DND-41 (cell line): ENCODE measurements at regions not wholly inside any gene's neighbourhood (a gene's known extent, or its start where the extent isn't known, plus 50 kb on each side); places are given as distances from the start of the nearest gene placed in this dataset.

Experiments
- ATAC-seq: fragments of 200-7000 bp; cut with Tn5 transposase; 3 replicates; pipeline ENCODE4 v1.9.1; 2021; ENCODE audit warnings: low read depth; ENCODE audit not compliant: insufficient read depth
- DNase-seq: peaks from one replicate; pipeline ENCODE4 v3.0.0-alpha.2; 2020
- H2AFZ ChIP-seq: 2 replicates; pipeline ENCODE4 v1.6.0; 2012; ENCODE audit warnings: low read depth, low read length
- H3K27ac ChIP-seq: 2 replicates; pipeline ENCODE4 v1.5.1; 2012; ENCODE audit warnings: low read length, inconsistent platforms
- H3K27me3 ChIP-seq: fragments of 200-600 bp; sonication (generic); 2 replicates; pipeline ENCODE4 v1.6.0; 2012; ENCODE audit warnings: low read length, mild to moderate bottlenecking, inconsistent platforms; ENCODE audit not compliant: insufficient read depth, poor library complexity
- H3K36me3 ChIP-seq: 2 replicates; pipeline ENCODE4 v1.5.1; 2012; ENCODE audit warnings: low read length, inconsistent platforms; ENCODE audit not compliant: insufficient read depth
- H3K4me1 ChIP-seq: 2 replicates; pipeline ENCODE4 v1.5.1; 2012; ENCODE audit warnings: mild to moderate bottlenecking, low read length; ENCODE audit not compliant: insufficient read depth
- H3K4me2 ChIP-seq: 2 replicates; pipeline ENCODE4 v1.6.0; 2012; ENCODE audit warnings: mild to moderate bottlenecking, moderate library complexity, low read length, inconsistent platforms; ENCODE audit not compliant: insufficient read depth
- H3K4me3 ChIP-seq, 2 experiments: fragments of 200-600 bp in 1 of 2; shearing (Covaris generic) in 1 of 2; 2 replicates each; pipeline ENCODE4 v1.5.1; 2012 to 2016; ENCODE audit warnings: inconsistent platforms in 2 of 2, low read length in 2 of 2, mild to moderate bottlenecking in 2 of 2, low read depth in 1 of 2, moderate library complexity in 1 of 2
- H3K79me2 ChIP-seq: 2 replicates; pipeline ENCODE4 v1.6.0; 2012; ENCODE audit warnings: low read length, inconsistent platforms; ENCODE audit not compliant: insufficient read depth
- H3K9ac ChIP-seq: 2 replicates; pipeline ENCODE4 v1.6.0; 2012; ENCODE audit warnings: low read depth, mild to moderate bottlenecking, inconsistent platforms, low read length, moderate library complexity
- H3K9me3 ChIP-seq: 2 replicates; pipeline ENCODE4 v1.5.1; 2012; ENCODE audit warnings: low read length, moderate library complexity, mild to moderate bottlenecking, inconsistent platforms; ENCODE audit not compliant: insufficient read depth, severe bottlenecking
- H4K20me1 ChIP-seq: 2 replicates; pipeline ENCODE4 v1.6.0; 2012; ENCODE audit warnings: low read length; ENCODE audit not compliant: insufficient read depth
- EZH2 ChIP-seq: IDR thresholded peaks from 3 replicates; pipeline ENCODE4 v1.6.1; 2012; ENCODE audit warnings: borderline replicate concordance, low read depth, mild to moderate bottlenecking, moderate library complexity, low read length, inconsistent platforms; ENCODE audit not compliant: severe bottlenecking
- TF ChIP-seq, protein P1 (sequence below): IDR thresholded peaks from 2 replicates; pipeline ENCODE4 v1.5.1; 2012; ENCODE audit warnings: borderline replicate concordance, low read length, moderate library complexity, mild to moderate bottlenecking; ENCODE audit not compliant: poor library complexity, severe bottlenecking; ENCODE audit errors: extremely low read depth

DNA sequence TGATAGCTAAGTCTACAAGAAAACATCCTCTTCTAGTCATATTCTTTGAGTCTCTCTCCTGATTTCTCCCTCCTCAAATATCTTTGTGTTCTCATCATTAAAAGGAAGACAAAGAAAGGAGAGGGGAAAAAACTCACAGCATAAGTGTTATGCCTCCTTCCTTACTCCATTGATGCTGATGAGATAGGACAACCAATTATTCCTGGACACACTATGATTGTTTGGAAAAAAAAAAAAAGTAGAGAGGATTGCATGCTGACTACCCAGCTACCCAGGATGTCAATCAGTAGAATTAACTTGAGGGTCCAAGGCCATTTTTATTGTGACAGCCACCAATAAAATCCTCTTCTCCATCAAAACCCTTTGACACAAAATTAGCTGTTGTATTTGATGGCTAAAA is 299.1 kb upstream of the CDH8 start:
- Histone ChIP-seq H3K27ac (no peak overlapping the region), H2AFZ (no peak overlapping the region), H3K9me3 (no peaks in the 10 kb centered on the region), H3K36me3 (no peaks in the 10 kb centered on the region), H3K4me1 (no peaks in the 10 kb centered on the region), H4K20me1 (no peaks in the 10 kb centered on the region), H3K4me3 (no peak overlapping the region), H3K27me3 (no peaks in the 10 kb centered on the region), H3K4me2 (no peak overlapping the region), H3K9ac (no peak overlapping the region), H3K79me2 (no peaks in the 10 kb centered on the region)
- DNase-seq (no peak), ATAC-seq (no peak)
- TF ChIP-seq, protein P1, sequence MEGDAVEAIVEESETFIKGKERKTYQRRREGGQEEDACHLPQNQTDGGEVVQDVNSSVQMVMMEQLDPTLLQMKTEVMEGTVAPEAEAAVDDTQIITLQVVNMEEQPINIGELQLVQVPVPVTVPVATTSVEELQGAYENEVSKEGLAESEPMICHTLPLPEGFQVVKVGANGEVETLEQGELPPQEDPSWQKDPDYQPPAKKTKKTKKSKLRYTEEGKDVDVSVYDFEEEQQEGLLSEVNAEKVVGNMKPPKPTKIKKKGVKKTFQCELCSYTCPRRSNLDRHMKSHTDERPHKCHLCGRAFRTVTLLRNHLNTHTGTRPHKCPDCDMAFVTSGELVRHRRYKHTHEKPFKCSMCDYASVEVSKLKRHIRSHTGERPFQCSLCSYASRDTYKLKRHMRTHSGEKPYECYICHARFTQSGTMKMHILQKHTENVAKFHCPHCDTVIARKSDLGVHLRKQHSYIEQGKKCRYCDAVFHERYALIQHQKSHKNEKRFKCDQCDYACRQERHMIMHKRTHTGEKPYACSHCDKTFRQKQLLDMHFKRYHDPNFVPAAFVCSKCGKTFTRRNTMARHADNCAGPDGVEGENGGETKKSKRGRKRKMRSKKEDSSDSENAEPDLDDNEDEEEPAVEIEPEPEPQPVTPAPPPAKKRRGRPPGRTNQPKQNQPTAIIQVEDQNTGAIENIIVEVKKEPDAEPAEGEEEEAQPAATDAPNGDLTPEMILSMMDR, result no peak
- no peak for TF ChIP-seq EZH2

DNA sequence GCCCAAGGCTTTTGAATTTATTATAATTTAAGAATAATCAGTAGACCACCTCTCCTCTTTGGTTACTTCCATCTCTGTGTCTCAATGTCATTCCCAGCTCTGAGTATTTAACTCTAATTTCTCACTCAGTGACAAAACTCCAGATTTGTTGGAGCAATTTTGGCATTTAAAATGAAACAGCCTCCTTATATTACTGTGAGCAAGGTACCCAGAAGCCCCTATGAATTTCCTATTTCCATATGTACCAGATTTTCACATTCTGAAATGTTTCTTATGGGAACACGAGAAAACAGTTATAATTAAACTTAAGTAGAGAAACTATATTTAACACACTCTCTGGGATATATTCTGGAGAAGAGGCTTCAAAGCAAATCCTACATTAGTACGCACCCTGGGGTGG is 285.4 kb upstream of the CDH8 start:
- H4K20me1 ChIP-seq, result no peaks in the 10 kb centered on the region
- DNase-seq, result no peak
- no peaks in the 10 kb centered on the region for H3K27me3 ChIP-seq
- H3K36me3 ChIP-seq, result no peaks in the 10 kb centered on the region
- H3K4me3 ChIP-seq, result no peak overlapping the region
- H3K9ac ChIP-seq, result no peak overlapping the region
- no peaks in the 10 kb centered on the region for H3K4me1 ChIP-seq
- no peaks in the 10 kb centered on the region for H3K79me2 ChIP-seq
- no peaks in the 10 kb centered on the region for H3K9me3 ChIP-seq
- H3K4me2 ChIP-seq, result no peak overlapping the region
- no peak overlapping the region for H2AFZ ChIP-seq
- no peak overlapping the region for H3K27ac ChIP-seq
- no peak for ATAC-seq
- TF ChIP-seq, protein P1, result no peak
- TF ChIP-seq EZH2, result no peak

DNA sequence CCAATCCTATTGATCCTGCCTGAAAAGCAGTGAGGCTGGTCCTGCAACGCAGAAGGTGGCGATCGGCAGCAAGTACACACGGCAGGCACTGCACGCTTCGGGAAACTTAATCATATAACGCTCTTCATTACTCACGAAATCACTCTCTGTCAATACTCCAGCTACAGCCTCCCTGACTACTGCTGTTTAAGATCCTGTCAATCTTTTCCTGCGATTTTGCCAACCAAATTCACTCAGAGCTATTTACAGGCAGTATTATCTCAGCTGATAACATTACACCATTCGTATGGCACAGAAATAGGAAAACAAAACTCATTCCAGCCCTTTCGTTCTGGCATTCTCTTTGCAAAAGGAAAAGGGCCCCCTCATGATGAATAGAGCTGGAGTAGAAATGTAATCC is 262.4 kb upstream of the CDH8 start:
- H3K79me2 ChIP-seq, result no peaks in the 10 kb centered on the region
- H2AFZ ChIP-seq, result no peak overlapping the region; the same call in 1 of the 2 replicates
- H3K9me3 ChIP-seq, result no peaks in the 10 kb centered on the region
- H3K36me3 ChIP-seq, result no peaks in the 10 kb centered on the region
- no peak overlapping the region for H3K4me2 ChIP-seq
- no peak for ATAC-seq
- no peak for TF ChIP-seq EZH2
- TF ChIP-seq, protein P1, result no peak
- DNase-seq, result no peak
- H4K20me1 ChIP-seq, result no peaks in the 10 kb centered on the region
- no peak overlapping the region for H3K9ac ChIP-seq
- H3K27me3 ChIP-seq, result no peaks in the 10 kb centered on the region
- H3K4me3 ChIP-seq, result no peak overlapping the region
- no peak overlapping the region for H3K27ac ChIP-seq
- H3K4me1 ChIP-seq, result no peaks in the 10 kb centered on the region

DNA sequence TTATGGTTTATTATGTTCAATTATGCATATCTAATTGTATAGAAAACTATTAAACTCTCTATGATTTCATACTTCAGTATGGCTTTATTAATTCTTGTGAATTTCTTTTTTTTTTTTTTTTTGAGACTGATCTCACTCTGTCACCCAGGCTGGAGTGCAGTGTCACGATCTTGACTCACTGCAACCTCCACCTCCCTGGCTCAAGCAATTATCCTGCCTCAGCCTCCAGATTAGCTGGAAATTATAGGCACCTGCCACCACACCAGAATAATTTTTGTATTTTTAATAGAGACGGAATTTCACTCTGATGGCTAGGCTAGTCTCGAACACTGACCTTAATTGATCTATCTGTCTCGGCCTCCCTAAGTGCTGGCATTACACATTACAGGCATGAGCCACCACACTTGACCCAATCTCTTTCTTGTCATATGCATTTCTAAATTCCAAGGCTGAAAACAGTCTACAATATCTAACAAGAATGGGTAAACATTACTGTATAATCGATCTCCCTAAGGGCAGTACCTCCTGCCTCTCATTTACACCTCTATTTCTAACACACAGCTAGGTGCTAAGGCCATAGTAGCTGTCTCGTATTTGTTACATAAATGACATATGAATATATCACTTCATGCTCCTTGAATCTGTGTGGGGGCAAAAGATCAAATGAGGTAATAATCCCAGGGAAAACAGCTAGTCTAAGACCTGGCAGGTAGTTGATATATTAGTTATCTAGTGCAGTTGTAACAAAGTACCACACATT is 258.2 kb upstream of the CDH8 start:
- no peak for ATAC-seq

More for the DNA sequence above, 258.2 kb upstream of the CDH8 start:
- Histone ChIP-seq H3K4me2 (no peak overlapping the region), H2AFZ (no peak overlapping the region), H3K9ac (no peak overlapping the region), H3K27me3 (no peaks in the 10 kb centered on the region), H3K36me3 (no peaks in the 10 kb centered on the region), H4K20me1 (no peaks in the 10 kb centered on the region), H3K27ac (no peak overlapping the region), H3K4me1 (no peaks in the 10 kb centered on the region), H3K9me3 (no peaks in the 10 kb centered on the region), H3K79me2 (no peaks in the 10 kb centered on the region), H3K4me3 (no peak overlapping the region)
- TF ChIP-seq, protein P1, result no peak
- no peak for TF ChIP-seq EZH2
- DNase-seq, result no peak
